H1 (cell line): ENCODE measurements at regions not wholly inside any gene's neighbourhood (a gene's known extent, or its start where the extent isn't known, plus 50 kb on each side); places are given as distances from the start of the nearest gene placed in this dataset.

Source experiments
- CTCF ChIA-PET: fragments of 300-600 bp; sonication (Branson Sonifier 250); formaldehyde crosslinking; loops from one replicate; lab custom pipeline; 2021; ENCODE audit not compliant: partially characterized antibody; lab: Charles Lee
- POLR2A ChIA-PET: fragments of 300-600 bp; sonication (Branson Sonifier 250); formaldehyde crosslinking; loops from one replicate; lab custom pipeline; 2021; ENCODE audit warnings: inconsistent platforms; ENCODE audit not compliant: partially characterized antibody; lab: Charles Lee
- DNase-seq, 2 experiments: peaks; one replicate each; pipeline versions ENCODE4 v3.0.0 to v3.0.0-alpha.2; 2010 to 2022; ENCODE audit warnings: low spot score in 2 of 2, low read depth in 1 of 2, mixed read lengths in 1 of 2
- FAIRE-seq: peaks from 2 replicates; lab custom pipeline; 2011; peaks lifted over from hg19 to GRCh38; lab: Jason Lieb, UNC
- H2AFZ ChIP-seq: 2 replicates; pipeline ENCODE4 v1.8.1; 2012; ENCODE audit warnings: low read length, inconsistent platforms
- H2AK5ac ChIP-seq: 2 replicates; pipeline ENCODE4 v1.6.1; 2013; ENCODE audit warnings: low read depth, low read length
- H2BK120ac ChIP-seq: replicated peaks from 2 replicates; pipeline ENCODE3; 2013; ENCODE audit warnings: low read depth, low read length, inconsistent platforms
- H2BK12ac ChIP-seq: 2 replicates; pipeline ENCODE4 v1.6.1; 2013; ENCODE audit warnings: low read depth, low read length
- H2BK15ac ChIP-seq: 2 replicates; pipeline ENCODE4 v1.6.1; 2013; ENCODE audit warnings: low read length
- H2BK20ac ChIP-seq: 2 replicates; pipeline ENCODE4 v1.6.1; 2013; ENCODE audit warnings: low read length
- H2BK5ac ChIP-seq: 2 replicates; pipeline ENCODE4 v1.6.1; 2013; ENCODE audit warnings: low read depth, low read length
- H3K14ac ChIP-seq: 2 replicates; pipeline ENCODE4 v1.6.1; 2013; ENCODE audit warnings: inconsistent platforms; ENCODE audit not compliant: insufficient read length
- H3K18ac ChIP-seq: 2 replicates; pipeline ENCODE4 v1.6.1; 2013; ENCODE audit warnings: low read length; ENCODE audit errors: extremely low read depth
- H3K23ac ChIP-seq: 2 replicates; pipeline ENCODE4 v1.6.1; 2013; ENCODE audit warnings: inconsistent platforms; ENCODE audit not compliant: insufficient read length
- H3K23me2 ChIP-seq: 2 replicates; pipeline ENCODE4 v1.6.1; 2013; ENCODE audit warnings: low read depth, low read length
- H3K27ac ChIP-seq: 2 replicates; pipeline ENCODE4 v1.6.1; 2011; ENCODE audit warnings: low read depth, low read length, inconsistent platforms
- H3K27me3 ChIP-seq, 4 experiments: replicated peaks in 1 of 4; 1 replicate in 1 of 4; 2 replicates in 3 of 4; pipeline versions ENCODE4 v1.6.1 to v1.8.1; 2011 to 2013; ENCODE audit warnings: low read length in 3 of 4, mild to moderate bottlenecking in 3 of 4, inconsistent platforms in 2 of 4, mixed read lengths in 2 of 4, moderate library complexity in 1 of 4; ENCODE audit not compliant: control insufficient read depth in 3 of 4, insufficient read depth in 3 of 4; ENCODE audit errors: extremely low read depth in 1 of 4
- H3K36me3 ChIP-seq, 4 experiments: 2 replicates each; pipeline versions ENCODE4 v1.6.1 to v1.8.1; 2011 to 2013; ENCODE audit warnings: mild to moderate bottlenecking in 4 of 4, low read length in 3 of 4, moderate library complexity in 2 of 4, control low read depth in 1 of 4, inconsistent platforms in 1 of 4; ENCODE audit not compliant: insufficient read depth in 4 of 4, control insufficient read depth in 2 of 4
- H3K4ac ChIP-seq: replicated peaks from 2 replicates; pipeline ENCODE3; 2013; ENCODE audit warnings: low read length, low read depth, mixed read lengths, inconsistent platforms; ENCODE audit not compliant: insufficient read length
- H3K4me1 ChIP-seq, 4 experiments: replicated peaks in 1 of 4; 1 replicate in 1 of 4; 2 replicates in 3 of 4; pipeline versions ENCODE4 v1.6.1 to v1.8.1; 2011 to 2013; ENCODE audit warnings: low read length in 3 of 4, inconsistent platforms in 2 of 4, mixed read lengths in 1 of 4; ENCODE audit not compliant: insufficient read depth in 4 of 4, control insufficient read depth in 3 of 4
- H3K4me2 ChIP-seq, 2 experiments: 2 replicates each; pipeline versions ENCODE4 v1.6.1 to v1.8.1; 2011 to 2013; ENCODE audit warnings: low read depth in 2 of 2, low read length in 2 of 2, control low read depth in 1 of 2, inconsistent platforms in 1 of 2, mild to moderate bottlenecking in 1 of 2; ENCODE audit not compliant: insufficient read depth in 1 of 2
- H3K4me3 ChIP-seq, 4 experiments: fragments of 200-600, 300-600 bp in 1 of 4; sonication (generic), shearing (Covaris generic), sonication (Bioruptor Twin) in 1 of 4; 2 replicates each; pipeline versions ENCODE4 v1.5.1 to v1.8.1; 2011 to 2016; ENCODE audit warnings: low read length in 4 of 4, low read depth in 3 of 4, control low read depth in 2 of 4, inconsistent platforms in 2 of 4, mild to moderate bottlenecking in 2 of 4, mixed read lengths in 1 of 4, moderate library complexity in 1 of 4; ENCODE audit not compliant: insufficient read depth in 2 of 4; ENCODE audit errors: extremely low read depth in 1 of 4
- H3K56ac ChIP-seq: replicated peaks from 2 replicates; pipeline ENCODE3; 2013; ENCODE audit warnings: low read depth, mild to moderate bottlenecking, mixed read lengths, low read length, inconsistent platforms; ENCODE audit not compliant: insufficient read length
- H3K79me1 ChIP-seq: 2 replicates; pipeline ENCODE4 v1.6.1; 2013; ENCODE audit warnings: low read depth, low read length, control low read depth
- H3K79me2 ChIP-seq, 2 experiments: 2 replicates each; pipeline versions ENCODE4 v1.6.1 to v1.8.1; 2012 to 2013; ENCODE audit warnings: low read length in 2 of 2, mild to moderate bottlenecking in 2 of 2, inconsistent platforms in 1 of 2; ENCODE audit not compliant: insufficient read depth in 2 of 2, control insufficient read depth in 1 of 2
- H3K9ac ChIP-seq, 4 experiments: replicated peaks in 1 of 4; 1 replicate in 1 of 4; 2 replicates in 3 of 4; pipeline versions ENCODE4 v1.6.1 to v1.8.1; 2011 to 2013; ENCODE audit warnings: low read depth in 3 of 4, low read length in 3 of 4, control low read depth in 2 of 4, mild to moderate bottlenecking in 2 of 4, moderate library complexity in 2 of 4, inconsistent platforms in 1 of 4; ENCODE audit errors: extremely low read depth in 1 of 4
- H3K9me3 ChIP-seq, 2 experiments: 2 replicates each; pipeline versions ENCODE4 v1.6.1 to v1.8.1; 2012 to 2013; ENCODE audit warnings: mild to moderate bottlenecking in 2 of 2, moderate library complexity in 2 of 2, control low read depth in 1 of 2, inconsistent platforms in 1 of 2, low read depth in 1 of 2, low read length in 1 of 2, mixed read lengths in 1 of 2; ENCODE audit not compliant: insufficient read depth in 2 of 2
- H4K20me1 ChIP-seq, 2 experiments: replicated peaks in 1 of 2; 2 replicates each; pipeline versions ENCODE3 to v1.8.1; 2011 to 2013; ENCODE audit warnings: inconsistent platforms in 2 of 2, low read length in 2 of 2, mild to moderate bottlenecking in 1 of 2; ENCODE audit not compliant: insufficient read depth in 2 of 2, control insufficient read depth in 1 of 2
- H4K5ac ChIP-seq: 2 replicates; pipeline ENCODE4 v1.6.1; 2013; ENCODE audit warnings: low read length, low read depth, mixed read lengths, inconsistent platforms; ENCODE audit not compliant: insufficient read length
- H4K8ac ChIP-seq: 2 replicates; pipeline ENCODE4 v1.8.0; 2013; ENCODE audit warnings: mild to moderate bottlenecking, moderate library complexity, low read length, inconsistent platforms; ENCODE audit not compliant: insufficient read depth; ENCODE audit errors: extremely low read depth
- H4K91ac ChIP-seq: replicated peaks from 2 replicates; pipeline ENCODE3; 2013; ENCODE audit warnings: low read length, mixed read lengths, inconsistent platforms; ENCODE audit not compliant: insufficient read length
- CHD1 ChIP-seq: IDR thresholded peaks from 2 replicates; pipeline ENCODE4 v1.6.1; 2012; ENCODE audit warnings: low read depth, low read length, improper control_type of control experiment
- CREB1 ChIP-seq: IDR thresholded peaks from 2 replicates; pipeline ENCODE4 v1.6.1; 2012; ENCODE audit warnings: inconsistent platforms
- CTBP2 ChIP-seq: IDR thresholded peaks from 2 replicates; pipeline ENCODE4 v1.7.0; 2011; ENCODE audit warnings: borderline replicate concordance, mild to moderate bottlenecking, moderate library complexity, mixed read lengths, low read length; ENCODE audit not compliant: insufficient read depth, insufficient read length
- JUND ChIP-seq: IDR thresholded peaks from 2 replicates; pipeline ENCODE4 v1.6.1; 2011; ENCODE audit warnings: mild to moderate bottlenecking, improper control_type of control experiment, low read length
- KDM1A ChIP-seq: fragments of 200-600, 300-600 bp; sonication (generic); IDR thresholded peaks from 2 replicates; pipeline ENCODE4 v1.7.1; 2016; ENCODE audit warnings: mild to moderate bottlenecking, low read length, borderline replicate concordance
- POLR2AphosphoS5 ChIP-seq: IDR thresholded peaks from 2 replicates; pipeline ENCODE4 v1.6.1; 2011; ENCODE audit warnings: low read depth, low read length
- POU5F1 ChIP-seq: IDR thresholded peaks from 2 replicates; pipeline ENCODE4 v1.6.1; 2011; ENCODE audit warnings: low read depth, mild to moderate bottlenecking, low read length, moderate library complexity
- RNF2 ChIP-seq: fragments of 200-900, 300-1000 bp; sonication (generic); IDR thresholded peaks from 2 replicates; pipeline ENCODE4 v1.7.1; 2016; ENCODE audit warnings: borderline replicate concordance, low read depth, mild to moderate bottlenecking, antibody characterized with exemption, low read length; ENCODE audit not compliant: poor library complexity, severe bottlenecking; ENCODE audit errors: missing control alignments
- RXRA ChIP-seq: IDR thresholded peaks from 2 replicates; pipeline ENCODE4 v1.6.1; 2011; ENCODE audit warnings: low read depth, mild to moderate bottlenecking, low read length, moderate library complexity; ENCODE audit not compliant: insufficient read depth
- SP1 ChIP-seq: IDR thresholded peaks from 2 replicates; pipeline ENCODE4 v1.6.1; 2011; ENCODE audit warnings: low read depth, low read length
- SP4 ChIP-seq: IDR thresholded peaks from 2 replicates; pipeline ENCODE4 v1.6.1; 2012; ENCODE audit warnings: low read length, inconsistent platforms
- TCF12 ChIP-seq: IDR thresholded peaks from 2 replicates; pipeline ENCODE4 v1.6.1; 2011; ENCODE audit warnings: low read depth, mild to moderate bottlenecking, low read length
- WGBS, 2 experiments: shearing (Covaris generic) in 1 of 2; methylation state at CpG; one replicate each; pipeline versions ENCODE4 v1.1.6 to v1.1.7; 2013 to 2015; ENCODE audit warnings: low lambda C conversion rate in 2 of 2, mixed read lengths in 2 of 2, inconsistent platforms in 1 of 2, low coverage in 1 of 2, missing lambda C conversion rate in 1 of 2; ENCODE audit not compliant: insufficient replicate concordance in 2 of 2, insufficient coverage in 1 of 2, insufficient read length in 1 of 2; ENCODE audit errors: extremely low coverage in 1 of 2, missing lambda C conversion rate in 1 of 2; 5-methylcytosine and 5-hydroxymethylcytosine counted together
- TF ChIP-seq, protein P1 (sequence below): IDR thresholded peaks from 2 replicates; pipeline ENCODE4 v1.6.1; 2011; ENCODE audit warnings: low read depth, mild to moderate bottlenecking, low read length; ENCODE audit not compliant: insufficient read depth

DNA sequence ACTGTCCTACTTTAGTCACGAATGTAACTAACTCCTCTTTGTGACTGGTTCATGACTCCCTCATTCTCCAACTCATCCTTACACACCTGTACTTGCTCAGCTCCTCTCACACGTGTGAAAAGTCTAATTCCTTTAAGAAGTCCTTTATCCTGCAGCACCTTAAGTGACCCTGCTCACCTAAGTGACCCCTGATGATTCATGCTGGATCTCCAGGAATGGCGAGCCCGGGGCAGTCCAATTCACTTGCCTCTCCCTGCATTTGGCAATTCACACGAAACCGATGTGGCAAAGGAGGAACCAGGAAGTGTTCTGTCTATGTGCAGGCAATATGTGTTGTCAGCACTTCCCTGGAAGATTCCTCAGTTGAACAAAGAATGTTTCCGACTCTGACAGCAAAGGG is 189.8 kb upstream of the NABP1 start:
- H3K9ac ChIP-seq = no peak overlapping the region
- H2BK12ac ChIP-seq = no peak overlapping the region
- FAIRE-seq = no peak
- H2AK5ac ChIP-seq = no peak overlapping the region
- H3K79me2 ChIP-seq = no peaks in the 10 kb centered on the region
- no peak overlapping the region for H4K91ac ChIP-seq
- DNase-seq = no peak
- no peak overlapping the region for H2BK5ac ChIP-seq
- no peaks in the 10 kb centered on the region for H3K27me3 ChIP-seq
- no peaks in the 10 kb centered on the region for H3K36me3 ChIP-seq
- H2BK120ac ChIP-seq = no peak overlapping the region
- CTCF ChIA-PET = interaction anchor here (1.0 to 3.7 kb wide), 3 partner anchors 11 to 270 kb away, joined by 3 to 20 read pairs (median 6); no protein-coding TSS in a partner anchor
- H2AFZ ChIP-seq = 0 out of 2 replicates have a peak overlapping the region, but pooled peaks have one; percentile 30
- H3K27ac ChIP-seq = no peak overlapping the region
- no peak overlapping the region for H3K18ac ChIP-seq
- H3K56ac ChIP-seq = no peak overlapping the region
- no peaks in the 10 kb centered on the region for H3K4me1 ChIP-seq
- no peaks in the 10 kb centered on the region for H4K20me1 ChIP-seq
- no peak overlapping the region for H2BK20ac ChIP-seq
- no peak overlapping the region for H3K4me2 ChIP-seq
- H3K14ac ChIP-seq = no peak overlapping the region
- no peak overlapping the region for H2BK15ac ChIP-seq
- H3K23me2 ChIP-seq = no peaks in the 10 kb centered on the region; the same call in 1 of the 2 replicates
- H3K4ac ChIP-seq = no peak overlapping the region
- H3K9me3 ChIP-seq = no peaks in the 10 kb centered on the region
- H3K4me3 ChIP-seq = no peak overlapping the region
- H3K79me1 ChIP-seq = no peaks in the 10 kb centered on the region
- no peak overlapping the region for H4K5ac ChIP-seq
- POLR2A ChIA-PET = no interaction called here
- no peak overlapping the region for H3K23ac ChIP-seq
- 92% methylated on average over 7 of the region's 7 CpGs; no CpG with 5 or more reads in 1 of the 2 experiments for WGBS, 2 experiments
- no peak overlapping the region for H4K8ac ChIP-seq
- TF ChIP-seq CHD1 (no peak), CREB1 (no peak), POLR2AphosphoS5 (no peak), SP1 (no peak), RNF2 (no peak), JUND (no peak), RXRA (no peak), POU5F1 (no peak), TCF12 (no peak), KDM1A (no peak), SP4 (no peak), CTBP2 (no peak)
- TF ChIP-seq, protein P1, sequence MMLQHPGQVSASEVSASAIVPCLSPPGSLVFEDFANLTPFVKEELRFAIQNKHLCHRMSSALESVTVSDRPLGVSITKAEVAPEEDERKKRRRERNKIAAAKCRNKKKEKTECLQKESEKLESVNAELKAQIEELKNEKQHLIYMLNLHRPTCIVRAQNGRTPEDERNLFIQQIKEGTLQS = no peak
